ENCODE measurements at regions not wholly inside any gene's neighbourhood (a gene's known extent, or its start where the extent isn't known, plus 50 kb on each side); places are given as distances from the start of the nearest gene placed in this dataset.

DNA sequence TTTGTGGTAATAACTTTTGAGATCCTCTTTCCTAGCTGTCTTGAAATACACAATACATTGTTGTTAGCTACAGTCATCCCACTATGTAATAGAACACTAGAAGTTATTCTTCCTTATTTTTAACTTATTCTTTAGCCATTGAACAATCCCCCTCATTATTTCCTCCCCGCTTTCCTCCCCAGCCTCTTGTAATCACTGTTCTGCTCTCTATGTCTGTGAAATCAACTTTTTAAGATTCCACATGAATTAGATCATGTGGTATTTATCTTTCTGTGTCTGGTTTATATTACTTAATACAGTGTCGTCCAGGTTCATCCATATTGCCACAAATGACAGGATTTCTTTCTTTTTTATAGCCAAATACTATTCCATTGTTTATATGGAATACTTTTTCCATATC is 72.9 kb downstream of the SLC10A2 start:
- Histone ChIP-seq H4K20me1 (ENCODE audit: insufficient read depth, low read length) (no peaks in the 10 kb centered on the region), H2AFZ (ENCODE audit: low read length) (no peak overlapping the region), H3K27ac (ENCODE audit: low read length) (no peak overlapping the region), H3F3A (ENCODE audit: insufficient read depth, low read length) (no peaks in the 10 kb centered on the region), H3K9ac (ENCODE audit: low read length) (no peak overlapping the region), H3K4me2 (ENCODE audit: low read depth, low read length) (no peak overlapping the region), H3K9me2 (replicated peaks; ENCODE audit: insufficient read depth, low read length) (no peaks in the 10 kb centered on the region), H3K27me3 (replicated peaks; ENCODE audit: insufficient read depth, low read length) (no peaks in the 10 kb centered on the region), H3K79me2 (ENCODE audit: low read length) (no peaks in the 10 kb centered on the region), H3K9me3 (replicated peaks; ENCODE audit: insufficient read depth, low read length) (no peaks in the 10 kb centered on the region), H3K36me3 (replicated peaks; ENCODE audit: insufficient read depth, low read length) (no peaks in the 10 kb centered on the region), H3K4me1 (ENCODE audit: low read length) (no peaks in the 10 kb centered on the region), H3K4me3 (ENCODE audit: low read length) (no peak overlapping the region)
- no peak for TF ChIP-seq EZH2phosphoT487 (IDR thresholded peaks at IDR 0.05; ENCODE audit: low read length)
- no peak for TF ChIP-seq EZH2 (optimal IDR thresholded peaks at IDR 0.05; ENCODE audit: low read depth, low read length)
- TF ChIP-seq, protein P1, sequence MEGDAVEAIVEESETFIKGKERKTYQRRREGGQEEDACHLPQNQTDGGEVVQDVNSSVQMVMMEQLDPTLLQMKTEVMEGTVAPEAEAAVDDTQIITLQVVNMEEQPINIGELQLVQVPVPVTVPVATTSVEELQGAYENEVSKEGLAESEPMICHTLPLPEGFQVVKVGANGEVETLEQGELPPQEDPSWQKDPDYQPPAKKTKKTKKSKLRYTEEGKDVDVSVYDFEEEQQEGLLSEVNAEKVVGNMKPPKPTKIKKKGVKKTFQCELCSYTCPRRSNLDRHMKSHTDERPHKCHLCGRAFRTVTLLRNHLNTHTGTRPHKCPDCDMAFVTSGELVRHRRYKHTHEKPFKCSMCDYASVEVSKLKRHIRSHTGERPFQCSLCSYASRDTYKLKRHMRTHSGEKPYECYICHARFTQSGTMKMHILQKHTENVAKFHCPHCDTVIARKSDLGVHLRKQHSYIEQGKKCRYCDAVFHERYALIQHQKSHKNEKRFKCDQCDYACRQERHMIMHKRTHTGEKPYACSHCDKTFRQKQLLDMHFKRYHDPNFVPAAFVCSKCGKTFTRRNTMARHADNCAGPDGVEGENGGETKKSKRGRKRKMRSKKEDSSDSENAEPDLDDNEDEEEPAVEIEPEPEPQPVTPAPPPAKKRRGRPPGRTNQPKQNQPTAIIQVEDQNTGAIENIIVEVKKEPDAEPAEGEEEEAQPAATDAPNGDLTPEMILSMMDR (IDR thresholded peaks at IDR 0.05; ENCODE audit: low read length) = no peak
- DNase-seq = no peak

DNA sequence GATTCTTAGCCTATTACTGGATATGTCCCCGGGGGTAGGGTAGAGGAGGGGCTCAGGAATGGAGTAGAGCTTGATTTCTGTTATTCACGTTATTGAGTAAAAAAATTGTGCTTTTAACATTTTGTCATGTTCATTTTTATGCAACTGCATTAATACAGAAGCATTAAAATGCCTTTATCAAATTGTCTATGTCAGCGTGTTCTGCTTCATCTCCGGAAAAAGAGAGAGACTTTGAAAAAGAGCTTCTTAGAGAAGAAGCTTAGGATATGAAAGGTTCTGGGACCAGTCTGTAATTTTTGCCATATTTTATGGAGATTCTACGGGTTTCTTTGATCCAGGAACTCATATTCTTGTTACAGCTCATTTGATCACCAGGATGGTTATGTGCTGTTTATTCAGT is 82.0 kb downstream of the SLC10A2 start:
- H2AFZ ChIP-seq (ENCODE audit: low read length) = no peak overlapping the region
- H3F3A ChIP-seq (ENCODE audit: insufficient read depth, low read length) = no peaks in the 10 kb centered on the region
- H3K4me2 ChIP-seq (ENCODE audit: low read depth, low read length) = no peak overlapping the region
- no peaks in the 10 kb centered on the region for H3K9me2 ChIP-seq (replicated peaks; ENCODE audit: insufficient read depth, low read length)
- H3K4me1 ChIP-seq (ENCODE audit: low read length) = no peaks in the 10 kb centered on the region
- H3K4me3 ChIP-seq (ENCODE audit: low read length) = no peak overlapping the region
- no peaks in the 10 kb centered on the region for H3K9me3 ChIP-seq (replicated peaks; ENCODE audit: insufficient read depth, low read length)
- no peak for DNase-seq
- TF ChIP-seq EZH2phosphoT487 (IDR thresholded peaks at IDR 0.05; ENCODE audit: low read length) = no peak
- TF ChIP-seq EZH2 (optimal IDR thresholded peaks at IDR 0.05; ENCODE audit: low read depth, low read length) = no peak
- TF ChIP-seq, protein P1 (IDR thresholded peaks at IDR 0.05; ENCODE audit: low read length) = no peak
- H3K79me2 ChIP-seq (ENCODE audit: low read length) = no peaks in the 10 kb centered on the region
- H4K20me1 ChIP-seq (ENCODE audit: insufficient read depth, low read length) = no peaks in the 10 kb centered on the region
- no peaks in the 10 kb centered on the region for H3K36me3 ChIP-seq (replicated peaks; ENCODE audit: insufficient read depth, low read length)
- no peaks in the 10 kb centered on the region for H3K27me3 ChIP-seq (replicated peaks; ENCODE audit: insufficient read depth, low read length)
- H3K27ac ChIP-seq (ENCODE audit: low read length) = no peak overlapping the region
- no peak overlapping the region for H3K9ac ChIP-seq (ENCODE audit: low read length)

DNA sequence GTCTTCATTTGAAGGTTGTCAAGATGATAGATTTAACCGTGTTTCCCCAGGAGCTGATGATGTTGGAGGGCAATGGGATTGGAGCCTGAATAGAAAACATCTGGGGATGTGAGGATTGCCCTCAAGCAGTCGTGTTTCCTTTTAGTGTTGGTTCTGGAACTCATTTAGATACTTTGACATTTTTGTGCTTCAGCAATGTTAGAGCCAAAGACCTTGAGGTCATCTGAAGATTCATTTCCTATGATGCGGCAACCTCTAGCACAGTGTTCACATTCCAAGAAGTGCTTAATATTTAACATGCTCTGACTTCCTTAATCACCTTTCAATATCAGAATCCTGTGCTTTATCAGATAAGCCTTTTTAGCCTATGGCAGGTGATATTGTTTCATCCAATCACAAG is 82.7 kb downstream of the SLC10A2 start:
- Histone ChIP-seq H3F3A (ENCODE audit: insufficient read depth, low read length) (no peaks in the 10 kb centered on the region), H3K79me2 (ENCODE audit: low read length) (no peaks in the 10 kb centered on the region), H3K27me3 (replicated peaks; ENCODE audit: insufficient read depth, low read length) (no peaks in the 10 kb centered on the region), H3K9ac (ENCODE audit: low read length) (no peak overlapping the region), H3K9me3 (replicated peaks; ENCODE audit: insufficient read depth, low read length) (no peaks in the 10 kb centered on the region), H3K27ac (ENCODE audit: low read length) (no peak overlapping the region), H3K9me2 (replicated peaks; ENCODE audit: insufficient read depth, low read length) (no peaks in the 10 kb centered on the region), H4K20me1 (ENCODE audit: insufficient read depth, low read length) (no peaks in the 10 kb centered on the region), H2AFZ (ENCODE audit: low read length) (no peak overlapping the region), H3K36me3 (replicated peaks; ENCODE audit: insufficient read depth, low read length) (no peaks in the 10 kb centered on the region), H3K4me2 (ENCODE audit: low read depth, low read length) (no peak overlapping the region), H3K4me3 (ENCODE audit: low read length) (no peak overlapping the region), H3K4me1 (ENCODE audit: low read length) (no peaks in the 10 kb centered on the region)
- TF ChIP-seq EZH2 (optimal IDR thresholded peaks at IDR 0.05; ENCODE audit: low read depth, low read length) (no peak), EZH2phosphoT487 (IDR thresholded peaks at IDR 0.05; ENCODE audit: low read length) (no peak)
- TF ChIP-seq, protein P1 (IDR thresholded peaks at IDR 0.05; ENCODE audit: low read length) = no peak
- DNase-seq = no peak
